B cell (primary cell): ENCODE measurements at regions not wholly inside any gene's neighbourhood (a gene's known extent, or its start where the extent isn't known, plus 50 kb on each side); places are given as distances from the start of the nearest gene placed in this dataset.

Source experiments
- ATAC-seq: fragments of 200-7000 bp; cut with Tn5 transposase; one replicate; pipeline ENCODE4 v1.10.0; 2021; ENCODE audit warnings: low read depth, mild to moderate bottlenecking, moderate number of reproducible peaks, moderate library complexity
- CTCF ChIA-PET: fragments of 350-600 bp; sonication (Branson Sonifier 250); formaldehyde crosslinking; loops from one replicate; lab custom pipeline; 2021; ENCODE audit warnings: antibody characterized with exemption, inconsistent platforms; lab: Charles Lee
- POLR2A ChIA-PET: fragments of 350-600 bp; sonication (Branson Sonifier 250); formaldehyde crosslinking; loops from one replicate; lab custom pipeline; 2021; ENCODE audit warnings: antibody characterized with exemption; lab: Charles Lee
- DNase-seq: peaks from one replicate; pipeline ENCODE4 v3.0.0; 2013
- H2AFZ ChIP-seq: 2 replicates; pipeline ENCODE4 v1.6.1; 2012; ENCODE audit warnings: mild to moderate bottlenecking, low read depth, low read length; ENCODE audit not compliant: insufficient read depth, poor library complexity, severe bottlenecking
- H3K27ac ChIP-seq, 2 donors: 1 replicate in 1 of 2; 2 replicates in 1 of 2; pipeline ENCODE4 v1.5.1; 2012 to 2013; ENCODE audit warnings: low read length in 2 of 2, mild to moderate bottlenecking in 2 of 2, moderate library complexity in 1 of 2
- H3K27me3 ChIP-seq, 4 experiments: fragments of 200-600 bp in 1 of 4; sonication (generic) in 1 of 4; replicated peaks in 1 of 4; 1 replicate in 2 of 4; 2 replicates in 2 of 4; pipeline versions ENCODE4 v1.6.1 to v1.7.0; 2013 to 2016; ENCODE audit warnings: low read length in 3 of 4, mild to moderate bottlenecking in 2 of 4, mixed read lengths in 1 of 4, moderate library complexity in 1 of 4; ENCODE audit not compliant: insufficient read depth in 4 of 4, control insufficient read depth in 3 of 4; ENCODE audit errors: control extremely low read depth in 1 of 4
- H3K36me3 ChIP-seq, 2 experiments: replicated peaks in 1 of 2; 1 replicate in 1 of 2; 2 replicates in 1 of 2; pipeline versions ENCODE4 v1.6.1 to v1.7.1; 2013; ENCODE audit warnings: low read length in 1 of 2; ENCODE audit not compliant: insufficient read depth in 2 of 2, control insufficient read depth in 1 of 2; ENCODE audit errors: control extremely low read depth in 1 of 2, extremely low read depth in 1 of 2
- H3K4me1 ChIP-seq, 2 donors: fragments of 200-600 bp in 1 of 2; sonication (generic) in 1 of 2; 1 replicate in 1 of 2; 2 replicates in 1 of 2; pipeline versions ENCODE4 v1.5.1 to v1.6.1; 2013 to 2017; ENCODE audit warnings: low read length in 2 of 2; ENCODE audit not compliant: control insufficient read depth in 2 of 2, insufficient read depth in 2 of 2
- H3K4me2 ChIP-seq: replicated peaks from 2 replicates; pipeline ENCODE3; 2012; ENCODE audit warnings: mild to moderate bottlenecking, low read depth, low read length; ENCODE audit not compliant: poor library complexity, severe bottlenecking
- H3K4me3 ChIP-seq, 5 experiments: fragments of 200-600 bp in 1 of 5; sonication (generic) in 1 of 5; 1 replicate in 3 of 5; 2 replicates in 2 of 5; pipeline versions ENCODE4 v1.5.1 to v1.7.0; 2011 to 2016; ENCODE audit warnings: low read length in 4 of 5, mild to moderate bottlenecking in 4 of 5, low read depth in 2 of 5, control low read depth in 1 of 5, moderate library complexity in 1 of 5; ENCODE audit not compliant: insufficient read depth in 1 of 5; ENCODE audit errors: control extremely low read depth in 1 of 5, extremely low read depth in 1 of 5
- H3K79me2 ChIP-seq: fragments of 200-600 bp; sonication (generic); one replicate; pipeline ENCODE4 v1.6.0; 2016; ENCODE audit warnings: low read length; ENCODE audit not compliant: control insufficient read depth, insufficient read depth
- H3K9ac ChIP-seq: fragments of 200-600 bp; sonication (generic); 2 replicates; pipeline ENCODE4 v1.6.1; 2017; ENCODE audit warnings: mild to moderate bottlenecking, low read length, moderate library complexity
- H3K9me3 ChIP-seq, 3 donors: one replicate each; pipeline versions ENCODE4 v1.6.1 to v1.7.1; 2013; ENCODE audit warnings: low read length in 2 of 3; ENCODE audit not compliant: control insufficient read depth in 2 of 3, insufficient read depth in 1 of 3; ENCODE audit errors: control extremely low read depth in 1 of 3
- H4K20me1 ChIP-seq: 2 replicates; pipeline ENCODE4 v1.6.0; 2012; ENCODE audit warnings: mild to moderate bottlenecking, low read length; ENCODE audit not compliant: insufficient read depth, control insufficient read depth, poor library complexity, severe bottlenecking
- H3K27ac Mint-ChIP-seq: one replicate; pipeline ENCODE4 v1.8.0; 2021; ENCODE audit warnings: mixed read lengths
- H3K27me3 Mint-ChIP-seq: one replicate; pipeline ENCODE4 v1.8.0; 2021; ENCODE audit warnings: mixed read lengths
- H3K4me1 Mint-ChIP-seq: one replicate; pipeline ENCODE4 v1.8.0; 2021; ENCODE audit warnings: mixed read lengths
- H3K4me3 Mint-ChIP-seq: one replicate; pipeline ENCODE4 v1.8.0; 2021; ENCODE audit warnings: mixed read lengths
- H3K9me3 Mint-ChIP-seq: one replicate; pipeline ENCODE4 v1.8.0; 2022; ENCODE audit warnings: mixed read lengths; ENCODE audit not compliant: insufficient read depth
- EZH2 ChIP-seq: IDR thresholded peaks from 2 replicates; pipeline ENCODE4 v1.6.1; 2012; ENCODE audit warnings: borderline replicate concordance, low read depth, mild to moderate bottlenecking, moderate library complexity, low read length; ENCODE audit not compliant: insufficient read depth, poor library complexity, severe bottlenecking
- WGBS: methylation state at CpG from one replicate; pipeline ENCODE4 v1.1.5; 2013; ENCODE audit warnings: missing lambda C conversion rate; ENCODE audit not compliant: insufficient coverage; 5-methylcytosine and 5-hydroxymethylcytosine counted together
- intact Hi-C: fragments of 100-400 bp; cut with micrococcal nuclease; formaldehyde crosslinking; loops from one replicate; pipeline ENCODE4 v1.10.0; 2022
- TF ChIP-seq, protein P1 (sequence below): fragments of 200-600 bp; IDR thresholded peaks from one replicate; pipeline ENCODE4 v1.8.0; 2022; ENCODE audit warnings: antibody characterized with exemption, mild to moderate bottlenecking

DNA sequence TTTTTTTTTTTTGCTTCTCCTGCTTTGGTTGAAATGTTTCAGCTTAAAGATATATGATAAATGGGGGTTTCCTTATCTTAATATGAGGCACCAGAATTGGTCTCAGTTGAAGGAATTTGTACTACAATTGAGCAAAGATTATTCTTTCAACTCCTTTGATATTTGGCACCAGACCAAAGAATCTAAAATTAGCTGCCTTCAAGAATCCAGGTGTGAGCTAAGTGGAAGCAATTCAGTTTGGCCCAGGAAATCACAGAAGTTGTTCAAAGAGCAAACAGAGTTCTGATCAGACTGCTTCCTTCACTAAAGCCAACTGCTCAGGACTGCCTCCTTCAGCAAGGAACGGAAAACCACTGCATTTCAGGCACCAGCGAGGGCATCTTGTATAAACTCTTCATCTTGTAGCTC, 68.3 kb upstream of the BCAR3 start:
- no peaks in the 10 kb centered on the region for H3K36me3 ChIP-seq
- peak overlapping the region; percentile 60 for H2AFZ ChIP-seq
- no peaks in the 10 kb centered on the region for H3K27me3 Mint-ChIP-seq
- peak overlapping the region; percentile 86 to 87 for H3K27ac ChIP-seq
- intact Hi-C loops: loop anchor here (1.0 to 5.0 kb wide), 4 partner anchors 46 to 157 kb away; partner anchors contain the start of gene GCLM
- H3K79me2 ChIP-seq: no peaks in the 10 kb centered on the region
- no peaks in the 10 kb centered on the region for H3K27me3 ChIP-seq
- no peaks in the 10 kb centered on the region for H4K20me1 ChIP-seq
- H3K9me3 Mint-ChIP-seq: peaks cover 8% of the 10 kb centered on the region
- peak overlapping the region in 2 of 5 experiments; percentile 5 to 40 for H3K4me3 ChIP-seq
- 17% methylated on average over 2 of the region's 2 CpGs for WGBS
- ATAC-seq (peak; percentile 48), DNase-seq (peak; percentile 82)
- peaks cover 55% of the 10 kb centered on the region for H3K4me1 Mint-ChIP-seq
- ChIA-PET POLR2A (no interaction called here), CTCF (interaction anchor here (1.0 to 6.8 kb wide), 17 partner anchors 9 to 301 kb away, joined by 3 to 54 read pairs (median 4); partner anchors contain the start of gene BCAR3)
- H3K4me1 ChIP-seq: peaks cover 34 to 41% of the 10 kb centered on the region in 2 donors
- no peak for TF ChIP-seq EZH2
- TF ChIP-seq, protein P1, sequence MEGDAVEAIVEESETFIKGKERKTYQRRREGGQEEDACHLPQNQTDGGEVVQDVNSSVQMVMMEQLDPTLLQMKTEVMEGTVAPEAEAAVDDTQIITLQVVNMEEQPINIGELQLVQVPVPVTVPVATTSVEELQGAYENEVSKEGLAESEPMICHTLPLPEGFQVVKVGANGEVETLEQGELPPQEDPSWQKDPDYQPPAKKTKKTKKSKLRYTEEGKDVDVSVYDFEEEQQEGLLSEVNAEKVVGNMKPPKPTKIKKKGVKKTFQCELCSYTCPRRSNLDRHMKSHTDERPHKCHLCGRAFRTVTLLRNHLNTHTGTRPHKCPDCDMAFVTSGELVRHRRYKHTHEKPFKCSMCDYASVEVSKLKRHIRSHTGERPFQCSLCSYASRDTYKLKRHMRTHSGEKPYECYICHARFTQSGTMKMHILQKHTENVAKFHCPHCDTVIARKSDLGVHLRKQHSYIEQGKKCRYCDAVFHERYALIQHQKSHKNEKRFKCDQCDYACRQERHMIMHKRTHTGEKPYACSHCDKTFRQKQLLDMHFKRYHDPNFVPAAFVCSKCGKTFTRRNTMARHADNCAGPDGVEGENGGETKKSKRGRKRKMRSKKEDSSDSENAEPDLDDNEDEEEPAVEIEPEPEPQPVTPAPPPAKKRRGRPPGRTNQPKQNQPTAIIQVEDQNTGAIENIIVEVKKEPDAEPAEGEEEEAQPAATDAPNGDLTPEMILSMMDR: peak; percentile 56
- peak overlapping the region; percentile 73 for H3K4me3 Mint-ChIP-seq
- peak overlapping the region; percentile 54 for H3K9ac ChIP-seq
- H3K9me3 ChIP-seq: peaks cover 0 to 10% (median 8%) of the 10 kb centered on the region in 3 donors
- H3K4me2 ChIP-seq: peak overlapping the region; percentile 57
- H3K27ac Mint-ChIP-seq: peak overlapping the region; percentile 93

DNA sequence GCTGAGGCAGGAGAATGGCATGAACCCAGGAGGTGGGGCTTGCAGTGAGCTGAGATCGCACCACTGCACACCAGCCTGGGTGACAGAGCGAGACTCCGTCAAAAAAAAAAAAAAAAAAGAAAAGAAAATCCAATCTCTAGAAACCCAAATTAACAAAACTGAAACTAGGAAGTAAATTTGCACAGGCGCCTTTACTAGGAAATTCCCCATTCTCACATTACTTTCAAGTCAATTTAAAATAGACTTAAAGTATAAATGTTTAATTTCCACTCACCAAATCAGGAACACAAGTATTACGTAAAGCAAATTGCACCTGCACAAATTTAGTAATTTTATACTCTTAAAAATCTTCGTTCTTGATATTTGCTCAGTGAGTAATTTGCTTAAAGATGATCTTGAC, 67.8 kb upstream of the BCAR3 start:
- peak overlapping the region; percentile 73 for H3K4me3 Mint-ChIP-seq
- no CpG with 5 or more reads among the region's 6 CpGs for WGBS
- DNase-seq: peak; percentile 83
- peak overlapping the region; percentile 57 for H3K4me2 ChIP-seq
- H3K9me3 Mint-ChIP-seq: peaks cover 8% of the 10 kb centered on the region
- ChIA-PET CTCF (interaction anchor here (0.7 to 6.8 kb wide), 13 partner anchors 9 to 301 kb away, joined by 3 to 54 read pairs (median 4); partner anchors contain the start of gene BCAR3), POLR2A (no interaction called here)
- no peaks in the 10 kb centered on the region for H3K27me3 Mint-ChIP-seq
- H4K20me1 ChIP-seq: no peaks in the 10 kb centered on the region
- TF ChIP-seq, protein P1: no peak
- TF ChIP-seq EZH2: no peak
- no peaks in the 10 kb centered on the region for H3K79me2 ChIP-seq
- peak overlapping the region; percentile 86 to 87 for H3K27ac ChIP-seq
- H3K27ac Mint-ChIP-seq: peak overlapping the region; percentile 93
- peaks cover 0 to 10% (median 8%) of the 10 kb centered on the region in 3 donors for H3K9me3 ChIP-seq
- ATAC-seq: peak; percentile 70
- peaks cover 59% of the 10 kb centered on the region for H3K4me1 Mint-ChIP-seq
- H3K27me3 ChIP-seq: no peaks in the 10 kb centered on the region
- peaks cover 38 to 45% of the 10 kb centered on the region in 2 donors for H3K4me1 ChIP-seq
- no peaks in the 10 kb centered on the region for H3K36me3 ChIP-seq
- no peak overlapping the region for H2AFZ ChIP-seq
- peak overlapping the region in 1 of 5 experiments; percentile 40 for H3K4me3 ChIP-seq
- peak overlapping the region; percentile 54 for H3K9ac ChIP-seq
- intact Hi-C loops: loop anchor here (1.0 to 5.0 kb wide), 2 partner anchors 45 to 158 kb away; partner anchors contain the start of gene GCLM
